ENCODE measurements at regions not wholly inside any gene's neighbourhood (a gene's known extent, or its start where the extent isn't known, plus 50 kb on each side); places are given as distances from the start of the nearest gene placed in this dataset.
A peak's percentile ranks its signal among the peaks of the same experiment; 100 is the strongest.

- H3K36me3 Mint-ChIP-seq (ENCODE audit: unreplicated experiment), result no peaks in the 10 kb centered on the region
- no peak overlapping the region for H3K4me3 Mint-ChIP-seq (ENCODE audit: unreplicated experiment)
- TF ChIP-seq, protein P1, sequence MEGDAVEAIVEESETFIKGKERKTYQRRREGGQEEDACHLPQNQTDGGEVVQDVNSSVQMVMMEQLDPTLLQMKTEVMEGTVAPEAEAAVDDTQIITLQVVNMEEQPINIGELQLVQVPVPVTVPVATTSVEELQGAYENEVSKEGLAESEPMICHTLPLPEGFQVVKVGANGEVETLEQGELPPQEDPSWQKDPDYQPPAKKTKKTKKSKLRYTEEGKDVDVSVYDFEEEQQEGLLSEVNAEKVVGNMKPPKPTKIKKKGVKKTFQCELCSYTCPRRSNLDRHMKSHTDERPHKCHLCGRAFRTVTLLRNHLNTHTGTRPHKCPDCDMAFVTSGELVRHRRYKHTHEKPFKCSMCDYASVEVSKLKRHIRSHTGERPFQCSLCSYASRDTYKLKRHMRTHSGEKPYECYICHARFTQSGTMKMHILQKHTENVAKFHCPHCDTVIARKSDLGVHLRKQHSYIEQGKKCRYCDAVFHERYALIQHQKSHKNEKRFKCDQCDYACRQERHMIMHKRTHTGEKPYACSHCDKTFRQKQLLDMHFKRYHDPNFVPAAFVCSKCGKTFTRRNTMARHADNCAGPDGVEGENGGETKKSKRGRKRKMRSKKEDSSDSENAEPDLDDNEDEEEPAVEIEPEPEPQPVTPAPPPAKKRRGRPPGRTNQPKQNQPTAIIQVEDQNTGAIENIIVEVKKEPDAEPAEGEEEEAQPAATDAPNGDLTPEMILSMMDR (IDR thresholded peaks at IDR 0.05; ENCODE audit: partially characterized antibody, unreplicated experiment), result no peak
- no peak overlapping the region for H3K27ac Mint-ChIP-seq (ENCODE audit: unreplicated experiment)
- H3K27me3 Mint-ChIP-seq (ENCODE audit: unreplicated experiment), result peaks cover 3% of the 10 kb centered on the region
- H3K9me3 Mint-ChIP-seq (ENCODE audit: unreplicated experiment), result peaks cover 5% of the 10 kb centered on the region
- H3K4me1 Mint-ChIP-seq (ENCODE audit: low read depth, unreplicated experiment), result peaks cover 44% of the 10 kb centered on the region
- no peak for DNase-seq
Measured at GRCh38 chr5:74560245-74560644, 80.3 kb downstream of the ENC1 start.

DNA sequence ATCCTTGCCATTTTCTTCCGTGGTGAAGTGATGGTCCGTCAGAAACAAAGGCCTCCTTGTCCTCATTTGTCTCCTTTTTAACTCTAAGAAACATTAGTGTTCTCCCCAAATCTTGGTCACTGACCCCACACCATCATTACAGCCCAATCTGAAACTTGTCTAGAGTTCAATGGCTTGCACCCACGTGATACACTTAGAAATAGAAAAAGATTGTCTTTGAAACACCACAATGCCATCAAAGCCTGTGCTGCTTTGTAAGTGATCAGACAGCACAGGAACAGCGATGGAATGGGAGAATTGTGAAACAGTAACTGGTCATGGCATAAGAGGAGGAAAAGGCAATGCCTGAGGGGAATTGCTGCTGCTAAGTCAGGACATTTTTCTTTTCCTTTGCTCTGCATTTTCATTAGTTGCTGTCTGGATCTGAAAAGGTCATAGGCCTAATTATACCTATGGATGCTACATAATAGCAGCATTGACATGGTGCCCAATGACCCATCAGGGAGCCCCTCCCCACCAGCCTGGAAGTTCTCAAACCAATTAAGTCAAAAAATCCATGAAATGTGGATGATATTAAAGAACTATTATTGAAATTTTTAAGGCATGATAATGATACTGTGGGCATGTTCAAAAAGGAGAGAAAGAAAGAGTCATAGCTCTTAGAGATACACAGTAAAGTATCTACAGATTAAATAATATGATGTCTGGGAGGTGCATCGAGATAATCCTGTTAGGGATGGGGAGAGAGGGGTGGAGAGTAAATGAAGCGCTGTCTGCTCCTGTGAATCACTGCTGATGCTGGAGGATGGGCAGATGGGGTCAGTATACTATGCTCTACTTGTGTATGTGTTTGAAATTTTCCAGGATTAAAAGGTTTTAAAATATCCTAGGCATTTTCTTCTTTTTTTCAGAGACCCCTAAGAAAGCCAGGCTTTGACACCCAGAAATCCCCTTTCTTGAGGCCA is 83.6 kb downstream of the ENC1 start:
- TF ChIP-seq, protein P1 (IDR thresholded peaks at IDR 0.05; ENCODE audit: partially characterized antibody, unreplicated experiment), result no peak
- Mint-ChIP-seq H3K36me3 (ENCODE audit: unreplicated experiment) (peaks cover 3% of the 10 kb centered on the region), H3K4me1 (ENCODE audit: low read depth, unreplicated experiment) (peaks cover 45% of the 10 kb centered on the region), H3K27ac (ENCODE audit: unreplicated experiment) (peak overlapping the region; percentile 14), H3K27me3 (ENCODE audit: unreplicated experiment) (peaks cover 3% of the 10 kb centered on the region), H3K4me3 (ENCODE audit: unreplicated experiment) (no peak overlapping the region), H3K9me3 (ENCODE audit: unreplicated experiment) (peaks cover 5% of the 10 kb centered on the region)
- DNase-seq, result no peak

DNA sequence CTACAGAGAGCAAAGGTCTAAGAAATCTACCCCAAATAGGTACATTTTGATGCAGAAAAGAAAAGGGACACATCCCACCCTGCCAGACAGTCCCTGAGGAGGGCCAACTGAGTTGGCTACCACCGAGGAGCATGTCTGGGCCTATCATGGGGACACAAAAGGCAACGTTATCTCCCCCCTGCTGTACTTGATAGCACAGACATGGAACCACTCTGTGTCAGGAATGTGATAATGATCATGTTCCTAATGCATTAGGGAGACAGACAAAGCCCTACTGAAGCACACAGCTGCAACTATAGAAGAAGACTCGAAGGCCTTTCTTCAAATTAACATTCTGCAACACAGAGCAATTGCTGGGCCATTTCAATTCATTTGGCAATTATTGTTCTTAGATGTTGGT is 84.5 kb downstream of the ENC1 start:
- no peak for DNase-seq
- Mint-ChIP-seq H3K9me3 (ENCODE audit: unreplicated experiment) (peaks cover 5% of the 10 kb centered on the region), H3K4me1 (ENCODE audit: low read depth, unreplicated experiment) (peaks cover 42% of the 10 kb centered on the region), H3K4me3 (ENCODE audit: unreplicated experiment) (no peak overlapping the region), H3K36me3 (ENCODE audit: unreplicated experiment) (peaks cover 3% of the 10 kb centered on the region), H3K27ac (ENCODE audit: unreplicated experiment) (no peak overlapping the region), H3K27me3 (ENCODE audit: unreplicated experiment) (peaks cover 3% of the 10 kb centered on the region)
- TF ChIP-seq, protein P1 (IDR thresholded peaks at IDR 0.05; ENCODE audit: partially characterized antibody, unreplicated experiment), result no peak

DNA sequence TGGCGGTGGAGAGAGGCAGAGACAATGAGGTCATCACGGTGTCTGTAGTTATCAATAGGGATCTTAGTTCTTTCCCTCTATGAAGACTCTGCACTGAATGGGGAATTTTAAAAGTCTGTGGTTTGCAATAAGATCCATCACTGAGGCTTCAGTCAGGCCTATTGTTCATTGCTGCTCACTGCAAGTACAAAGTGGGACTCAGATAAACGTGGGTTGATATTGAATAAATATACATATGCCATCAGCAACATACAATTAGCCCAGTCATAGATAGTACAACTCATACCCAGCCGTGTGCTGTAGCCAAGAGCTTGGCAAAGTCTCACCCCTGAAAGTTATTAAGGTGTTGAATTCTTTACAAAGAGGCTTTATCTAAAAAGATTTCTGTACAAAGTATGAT is 88.4 kb downstream of the ENC1 start:
- DNase-seq, result no peak
- Mint-ChIP-seq H3K27me3 (ENCODE audit: unreplicated experiment) (no peaks in the 10 kb centered on the region), H3K36me3 (ENCODE audit: unreplicated experiment) (peaks cover 3% of the 10 kb centered on the region), H3K4me3 (ENCODE audit: unreplicated experiment) (no peak overlapping the region), H3K9me3 (ENCODE audit: unreplicated experiment) (no peaks in the 10 kb centered on the region), H3K27ac (ENCODE audit: unreplicated experiment) (no peak overlapping the region), H3K4me1 (ENCODE audit: low read depth, unreplicated experiment) (peaks cover 12% of the 10 kb centered on the region)
- TF ChIP-seq, protein P1 (IDR thresholded peaks at IDR 0.05; ENCODE audit: partially characterized antibody, unreplicated experiment), result no peak

- Mint-ChIP-seq H3K4me3 (ENCODE audit: unreplicated experiment) (no peak overlapping the region), H3K9me3 (ENCODE audit: unreplicated experiment) (no peaks in the 10 kb centered on the region), H3K36me3 (ENCODE audit: unreplicated experiment) (peaks cover 3% of the 10 kb centered on the region), H3K27me3 (ENCODE audit: unreplicated experiment) (no peaks in the 10 kb centered on the region), H3K4me1 (ENCODE audit: low read depth, unreplicated experiment) (peaks cover 2% of the 10 kb centered on the region), H3K27ac (ENCODE audit: unreplicated experiment) (no peak overlapping the region)
- TF ChIP-seq, protein P1 (IDR thresholded peaks at IDR 0.05; ENCODE audit: partially characterized antibody, unreplicated experiment), result no peak
- no peak for DNase-seq
Measured at GRCh38 chr5:74550927-74551326, 89.6 kb downstream of the ENC1 start.
